HG03108 (cell line): ENCODE measurements at regions not wholly inside any gene's neighbourhood (a gene's known extent, or its start where the extent isn't known, plus 50 kb on each side); places are given as distances from the start of the nearest gene placed in this dataset.
"Not testable (repeated sequence)": the region's sequence is repeated elsewhere in the genome, so short reads cannot be mapped to it uniquely, and the experiment has no call there.

Source experiments
- ATAC-seq: cut with Tn5 transposase; IDR thresholded peaks from one replicate; pipeline ENCODE4 v1.9.1; 2021; ENCODE audit warnings: moderate library complexity; ENCODE audit not compliant: unreplicated experiment

DNA sequence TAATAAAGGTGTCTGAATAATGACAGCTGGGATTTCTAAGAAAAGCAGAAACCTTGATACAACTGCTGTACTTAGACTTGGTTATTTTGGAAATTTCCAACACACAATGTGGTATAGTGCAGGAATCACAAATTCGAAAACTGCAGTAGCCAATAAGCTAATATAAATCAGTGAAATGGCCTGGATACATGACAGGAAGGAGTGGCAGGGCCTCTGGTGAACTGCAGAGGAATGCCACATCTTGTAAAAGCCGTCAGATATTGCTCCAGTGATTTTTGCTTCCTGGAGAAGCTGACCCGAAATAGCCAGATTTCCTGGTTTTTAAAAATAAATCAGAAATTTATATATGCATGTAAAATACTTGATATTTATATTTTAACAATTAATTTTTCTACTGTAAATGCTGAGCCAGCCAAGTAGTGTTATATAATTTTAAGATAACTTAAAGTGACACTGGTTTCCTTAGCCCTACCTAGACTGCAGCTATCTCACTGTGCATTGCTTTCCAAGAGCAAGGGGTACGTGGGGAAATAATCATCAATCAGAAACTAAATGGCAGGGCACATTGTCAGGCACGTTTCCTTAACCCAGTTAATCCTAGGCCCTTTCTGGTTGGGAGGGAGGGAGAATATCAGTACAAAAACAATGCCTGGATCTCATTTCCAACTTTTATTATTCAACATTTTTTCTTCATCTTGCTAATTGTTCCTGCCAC lies 182.4 kb downstream of the RASEF start:
- no peak for ATAC-seq

DNA sequence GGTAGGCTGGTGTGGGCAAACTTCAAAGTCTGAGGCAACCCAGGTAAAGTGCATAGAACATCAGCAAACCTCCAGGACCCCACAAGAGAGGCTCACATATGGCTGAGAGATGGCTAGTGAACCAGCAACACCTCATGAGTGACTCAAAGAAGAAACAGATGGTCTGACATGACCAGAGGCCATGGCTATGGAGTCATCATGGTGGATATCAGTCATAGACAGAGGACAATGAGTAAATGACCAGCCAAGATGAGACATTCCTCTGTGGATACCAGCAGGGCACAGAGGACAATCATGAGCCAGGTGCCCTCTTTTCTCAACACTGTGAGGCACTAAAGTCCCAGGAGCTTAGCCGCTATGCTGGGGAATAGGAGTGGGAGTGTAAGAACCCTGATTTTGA lies 180.8 kb downstream of the RASEF start:
- no peak for ATAC-seq

DNA sequence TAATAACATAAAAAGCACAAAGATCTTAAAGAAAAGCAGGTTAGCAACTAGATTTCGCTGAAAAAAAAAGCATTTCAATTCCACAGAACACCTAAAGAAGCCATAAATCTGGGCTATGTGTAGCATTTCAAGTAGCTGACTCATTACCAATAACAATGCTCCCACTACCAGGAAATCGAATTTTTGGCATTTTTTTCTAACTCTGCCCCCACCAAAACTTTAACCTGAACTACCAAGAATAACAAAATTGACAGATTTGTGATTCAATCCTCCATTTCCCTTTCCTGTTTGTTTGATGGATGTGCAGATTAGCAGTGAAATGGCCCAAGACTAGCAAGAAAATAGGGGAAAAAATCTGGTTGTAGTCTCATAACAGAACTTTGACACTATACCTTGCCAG lies 180.2 kb downstream of the RASEF start:
- no peak for ATAC-seq

DNA sequence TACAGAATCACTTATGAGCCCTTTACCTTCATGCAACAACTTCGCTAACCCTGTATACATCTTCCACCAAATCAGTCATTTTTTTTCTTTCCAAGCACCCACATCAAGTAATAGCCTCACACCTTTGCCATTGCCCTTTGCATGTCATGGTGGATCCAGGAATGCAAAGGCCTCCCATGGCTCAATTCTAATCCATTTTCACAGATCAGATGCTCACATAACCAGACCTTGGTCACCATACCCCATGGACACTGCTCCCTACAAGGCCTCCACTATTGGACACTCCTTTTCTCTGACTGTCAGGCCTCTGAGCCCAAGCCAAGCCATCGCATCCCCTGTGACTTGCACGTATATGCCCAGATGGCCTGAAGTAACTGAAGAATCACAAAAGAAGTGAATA lies 179.5 kb downstream of the RASEF start:
- ATAC-seq, result no peak

DNA sequence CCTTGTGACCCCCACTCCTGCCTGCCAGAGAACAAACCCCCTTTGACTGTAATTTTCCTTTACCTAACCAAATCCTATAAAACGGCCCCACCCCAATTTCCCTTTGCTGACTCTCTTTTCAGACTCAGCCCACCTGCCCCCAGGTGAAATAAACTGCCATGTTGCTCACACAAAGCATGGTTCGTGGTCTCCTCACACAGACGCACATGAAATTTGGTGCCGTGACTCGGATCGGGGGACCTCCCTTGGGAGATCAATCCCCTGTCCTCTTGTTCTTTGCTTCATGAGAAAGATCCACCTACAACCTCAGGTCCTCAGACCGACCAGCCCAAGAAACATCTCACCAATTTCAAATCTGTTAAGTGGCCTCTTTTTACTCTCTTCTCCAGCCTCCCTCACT lies 179.0 kb downstream of the RASEF start:
- ATAC-seq, result not testable (repeated sequence)

DNA sequence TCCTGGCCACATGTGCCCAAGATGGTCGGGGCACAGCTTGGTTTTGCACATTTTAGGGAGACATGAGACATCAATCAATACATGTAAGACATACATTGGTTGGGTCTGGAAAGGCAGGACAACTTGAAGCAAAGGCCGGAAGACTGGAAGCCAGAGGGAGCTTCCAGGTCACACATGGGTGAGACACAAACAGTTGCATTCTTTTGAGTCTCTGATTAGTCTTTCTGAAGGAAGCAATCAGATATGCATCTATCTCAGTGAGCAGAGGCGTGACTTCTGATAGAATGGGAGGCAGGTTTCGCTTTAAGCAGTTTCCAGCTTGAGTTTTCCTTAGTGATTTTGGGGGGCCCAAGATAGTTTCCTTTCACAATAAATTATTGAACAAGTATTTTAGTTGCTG lies 172.5 kb downstream of the RASEF start:
- ATAC-seq, result no peak

DNA sequence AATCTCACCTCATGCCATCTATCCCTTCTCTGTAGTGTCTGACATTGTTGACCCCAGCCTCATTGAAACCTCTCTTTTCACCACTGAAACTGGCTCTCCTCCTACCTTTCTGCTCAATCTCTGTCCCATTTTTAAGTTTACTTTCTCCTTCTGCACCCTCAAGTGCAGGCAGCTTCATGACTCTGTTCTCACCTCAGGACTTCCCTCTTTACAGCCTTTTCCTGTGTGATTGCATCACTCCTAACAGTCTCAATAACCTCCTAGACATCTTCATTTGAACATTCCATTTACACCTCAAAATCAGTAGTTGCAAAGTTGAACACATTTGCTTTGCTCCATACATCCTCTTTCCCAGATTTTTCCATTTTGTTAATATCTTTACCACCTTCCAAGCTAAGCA lies 172.1 kb downstream of the RASEF start:
- ATAC-seq, result no peak

DNA sequence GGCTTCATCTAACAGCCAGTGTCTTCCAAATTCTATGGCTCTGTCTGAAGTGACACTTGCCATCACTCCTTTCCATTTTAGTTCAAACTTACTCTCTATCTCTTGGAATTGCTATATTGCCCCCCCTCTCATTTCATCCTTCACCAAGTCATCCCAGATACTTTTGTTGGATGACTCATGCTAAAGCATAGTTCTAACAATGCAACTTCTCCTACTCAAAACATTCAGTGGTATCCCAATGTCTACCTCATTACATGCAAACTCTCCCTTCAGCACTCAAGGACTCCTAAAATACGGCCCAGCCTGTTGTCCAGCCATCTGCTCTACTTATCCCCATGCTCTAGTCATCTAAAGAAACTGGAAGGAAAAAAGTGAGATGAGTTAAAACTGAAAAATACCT lies 171.6 kb downstream of the RASEF start:
- ATAC-seq, result no peak

DNA sequence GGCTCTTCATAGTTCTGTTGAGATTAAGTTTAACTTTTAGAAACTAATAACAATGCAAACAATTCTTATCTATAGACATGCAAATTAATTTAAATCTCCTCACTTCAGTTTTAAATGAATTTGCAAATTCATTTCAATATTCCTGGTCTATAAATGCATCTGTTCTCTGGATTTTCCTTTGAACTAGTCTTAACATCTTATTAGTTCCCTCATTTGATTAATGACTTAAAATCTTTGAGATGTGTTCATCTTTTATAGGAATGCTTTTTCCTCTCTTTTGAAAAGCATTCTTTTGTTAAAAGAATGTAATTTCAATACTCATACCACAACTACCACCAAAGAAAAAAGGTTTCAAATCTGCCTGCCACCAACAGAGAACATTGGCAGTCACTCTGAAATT lies 169.4 kb downstream of the RASEF start:
- no peak for ATAC-seq

DNA sequence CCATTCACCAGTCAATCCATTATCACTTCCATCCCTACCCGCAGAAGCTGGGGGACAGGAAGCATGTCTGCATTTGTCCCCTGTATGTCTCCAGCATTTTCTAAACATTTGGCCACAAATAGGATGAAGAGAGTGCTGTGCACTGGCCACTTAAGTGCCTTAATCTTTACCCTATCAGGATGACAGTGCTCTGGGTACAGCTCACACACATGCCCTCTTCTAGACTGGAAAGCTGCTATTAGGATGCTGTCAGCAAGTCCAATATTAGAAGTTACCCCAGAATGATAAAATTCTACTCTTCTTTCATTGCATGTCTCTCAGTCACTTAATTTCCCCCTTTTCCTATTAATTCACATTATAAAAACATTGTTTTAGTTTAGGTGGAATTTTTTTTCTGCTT lies 168.4 kb downstream of the RASEF start:
- no peak for ATAC-seq

DNA sequence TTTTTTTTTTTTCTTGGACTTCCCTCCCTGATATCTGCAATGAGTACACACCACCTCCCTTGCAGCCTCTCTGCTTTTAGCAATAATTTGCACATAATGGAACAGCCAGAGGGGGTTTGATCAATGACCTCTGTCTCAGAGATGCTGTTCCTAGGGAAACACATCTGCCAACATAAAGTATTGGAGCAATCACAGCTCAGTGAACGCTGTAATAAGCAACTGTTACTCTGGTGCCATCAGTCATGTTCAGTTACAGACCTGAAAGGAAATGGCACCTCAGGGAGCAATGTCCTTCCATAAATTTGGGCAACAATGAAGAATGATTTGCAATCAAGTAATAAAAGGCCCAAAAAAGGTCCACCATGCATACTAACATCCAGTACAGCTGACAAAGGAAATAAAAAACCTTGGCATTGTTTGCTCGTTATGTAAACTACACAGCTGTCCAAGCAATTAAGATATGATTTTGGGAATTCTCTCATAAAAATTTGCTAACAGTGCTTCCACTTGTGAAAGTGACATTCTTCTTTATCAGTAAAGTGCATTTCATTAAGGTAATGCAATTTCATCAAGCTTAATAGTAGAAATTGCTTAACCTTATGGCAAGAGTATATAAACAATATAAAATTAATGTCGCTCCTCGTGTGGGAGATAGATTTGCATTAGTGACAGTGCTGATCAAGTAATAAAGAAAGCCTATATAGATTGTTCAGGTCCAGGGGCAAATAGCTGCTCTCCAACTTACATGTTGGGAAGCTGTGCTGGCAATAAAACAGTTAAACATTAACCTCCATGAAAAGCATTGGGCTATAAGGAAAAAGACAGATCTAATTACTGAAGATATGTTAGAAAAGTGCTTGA lies 167.8 kb downstream of the RASEF start:
- ATAC-seq, result no peak

DNA sequence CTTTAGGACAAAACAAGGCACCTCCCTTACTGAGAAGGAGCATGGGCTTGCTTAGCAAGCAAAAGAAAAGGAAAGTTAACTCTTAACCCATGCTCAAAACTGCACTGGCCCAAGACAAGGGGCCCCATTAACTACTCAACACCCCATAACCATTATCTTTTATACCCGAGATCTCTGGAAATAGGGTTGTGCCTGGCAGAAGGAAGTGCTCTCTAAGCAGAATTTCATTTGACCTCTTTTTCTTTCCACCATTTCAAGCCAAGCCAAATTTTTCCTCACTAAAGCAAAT lies 167.2 kb downstream of the RASEF start:
- ATAC-seq, result no peak

DNA sequence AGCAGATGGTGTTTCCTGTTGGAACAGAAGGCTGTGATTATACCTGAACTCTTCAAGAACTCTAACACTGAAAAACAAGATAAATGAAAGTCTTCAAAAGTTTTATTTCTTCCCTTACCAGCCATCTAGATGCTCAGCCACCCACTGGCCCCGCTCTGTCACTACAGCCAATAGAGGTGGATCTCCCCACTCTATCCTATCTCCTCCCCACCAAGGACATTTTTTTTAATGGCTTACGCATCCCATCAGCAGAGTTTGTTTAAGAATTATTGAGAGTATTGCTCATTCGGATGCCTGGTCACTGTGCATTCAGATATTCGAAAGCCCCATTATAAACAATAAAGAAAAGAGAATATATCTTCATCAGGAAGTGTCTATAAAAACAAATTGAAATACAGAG lies 159.4 kb downstream of the RASEF start:
- ATAC-seq, result no peak

DNA sequence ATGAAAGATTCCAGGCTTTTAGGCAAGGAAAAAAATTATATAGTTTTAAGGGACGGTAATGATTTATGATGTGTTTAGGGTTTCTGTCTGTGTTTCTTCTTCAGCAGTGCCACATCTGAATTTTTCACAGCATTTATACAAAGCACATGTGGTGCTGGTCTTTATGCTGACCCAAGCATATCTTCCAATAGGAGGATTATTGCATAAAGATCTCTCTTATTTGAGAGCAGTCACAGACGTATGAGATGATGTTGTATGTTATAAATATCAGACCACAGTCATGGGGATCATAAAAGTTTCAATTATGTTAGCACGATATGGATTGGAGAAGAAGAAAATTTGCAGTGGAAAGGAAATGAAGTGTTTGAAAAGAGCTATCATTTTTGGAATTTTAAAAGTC lies 150.9 kb downstream of the RASEF start:
- no peak for ATAC-seq

DNA sequence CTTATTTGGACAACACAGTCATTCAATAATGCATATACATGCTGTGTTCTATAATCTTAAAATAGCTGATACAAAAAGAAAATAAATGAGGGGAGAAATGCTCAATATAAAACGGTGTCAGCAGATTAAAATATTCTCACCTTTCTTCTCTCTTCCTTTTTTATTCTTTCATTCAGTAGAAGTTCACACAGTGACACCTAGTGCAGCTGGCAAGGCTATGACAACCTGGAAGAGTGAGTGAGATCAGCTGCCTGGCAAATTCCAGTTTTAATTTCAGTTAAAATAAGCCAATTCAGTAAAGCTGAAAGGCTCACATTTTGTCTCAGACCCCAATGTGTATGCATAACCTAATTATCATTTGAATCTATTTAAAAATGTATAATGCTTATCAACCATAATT lies 150.3 kb downstream of the RASEF start:
- no peak for ATAC-seq

DNA sequence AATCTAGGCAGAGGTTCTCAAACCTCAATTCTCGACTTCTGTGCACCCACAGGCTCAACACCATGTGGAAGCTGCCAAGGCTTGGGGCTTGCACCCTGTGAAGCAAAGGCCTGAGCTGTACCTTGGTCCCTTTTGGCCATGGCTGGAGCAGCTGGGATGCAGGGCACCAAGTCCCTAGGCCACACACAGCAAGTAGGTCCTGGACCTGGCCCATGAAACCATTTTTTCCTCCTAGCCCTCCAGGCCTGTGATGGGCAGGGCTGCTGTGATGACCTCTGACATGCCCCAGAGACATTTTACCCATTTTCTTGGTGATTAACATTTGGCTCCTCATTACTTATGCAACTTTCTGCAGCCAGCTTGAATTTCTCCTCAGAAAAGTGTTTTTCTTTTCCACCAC lies 146.7 kb downstream of the RASEF start:
- not testable (repeated sequence) for ATAC-seq

DNA sequence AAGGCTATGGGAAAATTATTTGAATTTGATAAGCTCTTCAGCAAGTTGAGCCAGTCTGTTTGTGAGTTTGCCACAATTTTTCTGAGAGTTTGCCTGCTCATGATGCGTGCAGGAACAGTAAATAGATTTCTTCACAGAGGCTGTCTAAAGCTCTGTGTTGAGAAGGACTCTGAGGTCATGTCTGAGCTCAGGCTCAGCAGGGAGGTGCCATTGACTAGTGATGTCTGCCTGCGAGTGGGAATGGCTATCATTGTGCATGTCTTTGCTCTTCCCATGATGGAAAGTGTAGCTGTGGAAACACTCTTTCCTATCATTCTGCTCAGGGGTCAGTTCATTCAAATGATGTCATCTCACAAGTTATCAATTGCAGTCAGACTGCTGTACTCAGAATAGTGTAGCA lies 142.8 kb downstream of the RASEF start:
- no peak for ATAC-seq

DNA sequence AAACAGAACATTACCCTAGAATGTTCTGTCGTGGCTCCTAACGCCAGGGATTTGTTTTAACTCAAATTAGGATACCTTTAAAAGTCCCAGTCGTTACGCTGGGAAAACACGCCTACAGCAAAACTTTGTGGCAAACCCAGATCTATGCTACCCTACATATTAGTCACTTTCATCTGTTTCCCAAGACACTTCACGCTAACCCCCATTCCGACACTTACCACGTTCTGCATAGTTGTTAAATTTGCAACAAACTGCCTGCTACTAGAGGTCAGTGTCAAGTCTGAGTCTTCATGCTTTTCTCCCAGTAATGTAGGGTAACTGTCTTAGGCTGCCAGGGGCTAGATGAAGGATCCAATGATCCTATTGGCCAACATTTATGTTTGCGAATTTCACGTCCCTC lies 140.3 kb downstream of the RASEF start:
- no peak for ATAC-seq

DNA sequence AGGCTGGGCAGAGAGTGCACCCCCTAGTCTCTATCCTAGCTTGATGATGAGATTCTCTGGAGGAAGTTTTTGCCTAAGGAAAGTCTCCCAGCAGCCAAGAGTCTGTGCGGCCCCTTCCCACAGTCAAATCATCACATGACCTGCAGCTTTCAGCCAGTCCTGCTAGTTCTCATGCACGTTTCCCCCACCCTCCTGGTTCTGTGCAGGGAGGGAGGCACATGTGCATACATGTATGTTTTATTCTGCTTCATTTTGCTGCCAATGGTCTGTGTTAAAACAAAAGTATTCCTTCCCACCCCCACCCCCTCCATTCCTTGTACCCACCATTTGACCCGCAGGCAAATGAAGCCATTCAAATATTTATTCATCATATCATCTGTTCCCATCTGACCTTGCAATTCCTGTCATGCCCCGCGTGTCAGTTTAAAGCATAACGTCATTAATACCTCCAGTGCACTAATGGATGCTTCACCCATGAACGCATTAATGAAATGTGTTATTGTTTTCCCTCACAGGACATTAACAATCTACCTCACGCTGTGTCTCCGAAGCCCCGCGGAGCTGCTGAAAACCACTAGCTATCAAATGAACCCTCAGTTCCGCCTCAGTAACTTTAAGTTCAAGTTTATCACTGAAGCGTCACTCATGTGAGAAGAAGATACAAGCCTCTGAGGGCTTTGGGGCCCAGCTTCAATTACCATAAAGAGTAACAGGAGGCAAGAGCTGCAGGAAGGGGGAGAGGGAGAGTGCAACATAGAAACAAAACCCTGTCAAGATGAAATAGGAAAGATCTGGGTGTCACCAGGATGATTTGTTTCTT lies 139.6 kb downstream of the RASEF start:
- no peak for ATAC-seq

DNA sequence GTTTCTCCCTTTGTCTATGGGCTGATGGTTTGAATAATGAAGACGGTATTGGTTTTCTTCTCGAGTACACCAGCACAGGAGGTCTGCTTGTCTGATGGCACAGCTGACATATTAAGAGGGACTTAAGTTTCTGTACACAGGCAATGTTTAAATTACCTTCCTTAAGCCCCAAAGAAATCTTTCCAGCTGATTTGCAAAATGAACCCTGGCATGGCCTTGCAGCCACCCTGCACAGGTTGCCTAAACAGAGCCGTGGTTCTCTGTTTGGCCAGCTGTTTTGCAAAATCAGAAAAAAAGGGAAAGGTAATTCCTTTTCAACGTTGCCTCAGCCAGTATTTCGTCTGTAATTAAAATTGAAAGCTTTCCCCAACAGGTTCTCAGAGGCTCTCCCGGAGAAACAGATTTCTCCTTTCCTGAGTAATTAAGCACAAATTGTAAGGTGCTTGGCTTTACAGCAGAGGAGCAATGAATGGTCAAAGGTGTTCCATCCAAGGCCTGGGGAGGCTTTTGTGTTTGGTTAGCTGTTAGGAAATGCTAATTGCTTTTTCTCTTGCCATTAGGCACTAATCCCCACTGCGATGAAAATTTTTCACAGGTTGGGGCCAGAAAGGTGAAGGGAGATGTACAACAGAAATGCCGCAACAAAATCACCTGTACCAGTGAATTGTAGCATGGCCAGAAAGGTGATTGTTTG lies 138.9 kb downstream of the RASEF start:
- ATAC-seq, result no peak
